ENCODE measurements at regions not wholly inside any gene's neighbourhood (a gene's known extent, or its start where the extent isn't known, plus 50 kb on each side); places are given as distances from the start of the nearest gene placed in this dataset.

DNA sequence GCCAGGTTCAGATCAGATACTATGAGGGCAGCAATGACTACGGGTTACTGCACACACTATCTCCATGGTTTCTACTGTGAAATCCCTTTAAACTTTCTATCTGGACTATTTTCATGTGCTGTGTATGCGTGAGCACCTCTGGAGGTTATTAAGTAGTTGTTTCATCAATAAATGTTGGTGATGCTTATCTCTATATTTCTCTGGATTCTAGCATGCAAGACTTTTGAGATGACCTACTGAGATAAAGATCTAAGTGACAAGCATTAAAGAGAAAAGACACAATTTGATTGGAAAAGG is 194.0 kb downstream of the NRIP1 start:
- H3K4me1 ChIP-seq (ENCODE audit: insufficient read depth, low read length), result no peaks in the 10 kb centered on the region
- no peak overlapping the region for H3K9ac ChIP-seq (ENCODE audit: extremely low read depth, insufficient read length, low read length)
- no peak overlapping the region for H4K5ac ChIP-seq (ENCODE audit: insufficient read length, low read depth, low read length)
- H4K8ac ChIP-seq (replicated peaks; ENCODE audit: insufficient read length, low read depth, low read length), result no peak overlapping the region
- DNase-seq, result no peak
- H3K23me2 ChIP-seq (ENCODE audit: insufficient read length, low read depth, low read length, poor library complexity, severe bottlenecking), result no peaks in the 10 kb centered on the region
- TF ChIP-seq, protein P1, sequence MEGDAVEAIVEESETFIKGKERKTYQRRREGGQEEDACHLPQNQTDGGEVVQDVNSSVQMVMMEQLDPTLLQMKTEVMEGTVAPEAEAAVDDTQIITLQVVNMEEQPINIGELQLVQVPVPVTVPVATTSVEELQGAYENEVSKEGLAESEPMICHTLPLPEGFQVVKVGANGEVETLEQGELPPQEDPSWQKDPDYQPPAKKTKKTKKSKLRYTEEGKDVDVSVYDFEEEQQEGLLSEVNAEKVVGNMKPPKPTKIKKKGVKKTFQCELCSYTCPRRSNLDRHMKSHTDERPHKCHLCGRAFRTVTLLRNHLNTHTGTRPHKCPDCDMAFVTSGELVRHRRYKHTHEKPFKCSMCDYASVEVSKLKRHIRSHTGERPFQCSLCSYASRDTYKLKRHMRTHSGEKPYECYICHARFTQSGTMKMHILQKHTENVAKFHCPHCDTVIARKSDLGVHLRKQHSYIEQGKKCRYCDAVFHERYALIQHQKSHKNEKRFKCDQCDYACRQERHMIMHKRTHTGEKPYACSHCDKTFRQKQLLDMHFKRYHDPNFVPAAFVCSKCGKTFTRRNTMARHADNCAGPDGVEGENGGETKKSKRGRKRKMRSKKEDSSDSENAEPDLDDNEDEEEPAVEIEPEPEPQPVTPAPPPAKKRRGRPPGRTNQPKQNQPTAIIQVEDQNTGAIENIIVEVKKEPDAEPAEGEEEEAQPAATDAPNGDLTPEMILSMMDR (conservative IDR thresholded peaks at IDR 0.05), result no peak
- Mint-ChIP-seq H3K27ac (no peak overlapping the region), H3K9me3 (no peaks in the 10 kb centered on the region), H3K36me3 (ENCODE audit: insufficient read depth in 1 of 3, low read depth in 3 of 3) (no peaks in the 10 kb centered on the region), H3K4me1 (peaks cover 11 to 17% of the 10 kb centered on the region in 2 experiments), H3K4me3 (no peak overlapping the region), H3K27me3 (ENCODE audit: low read depth) (peaks cover 1% of the 10 kb centered on the region; the same call in 1 of the 2 replicates)
- H3T11ph ChIP-seq (ENCODE audit: low read length), result no peak overlapping the region
- H2AK5ac ChIP-seq (ENCODE audit: insufficient read length, low read length), result no peak overlapping the region
- no peak overlapping the region for H3K23ac ChIP-seq (ENCODE audit: insufficient read length, low read depth, low read length)
- H2BK5ac ChIP-seq (ENCODE audit: insufficient read length, low read length), result no peak overlapping the region
- H3K18ac ChIP-seq (ENCODE audit: insufficient read length, low read depth, low read length), result no peak overlapping the region
- no peak overlapping the region for H4K91ac ChIP-seq (ENCODE audit: insufficient read length, low read depth, low read length)
- no peak overlapping the region for H3K4ac ChIP-seq (ENCODE audit: low read depth, low read length)
- H3K27ac ChIP-seq (ENCODE audit: insufficient read length, low read depth, low read length), result no peak overlapping the region
- no peaks in the 10 kb centered on the region for H3K79me2 ChIP-seq (ENCODE audit: insufficient read depth, low read length)
- no peak overlapping the region for H2AFZ ChIP-seq (ENCODE audit: low read length)
- H2BK20ac ChIP-seq (ENCODE audit: low read depth, low read length, poor library complexity, severe bottlenecking), result no peak overlapping the region
- H3K27me3 ChIP-seq (ENCODE audit: insufficient read depth, low read length), result no peaks in the 10 kb centered on the region
- no peaks in the 10 kb centered on the region for H4K20me1 ChIP-seq (ENCODE audit: control insufficient read depth, insufficient read depth, insufficient read length)
- H3K9me3 ChIP-seq (ENCODE audit: control insufficient read depth, low read depth, low read length), result no peaks in the 10 kb centered on the region
- H2BK12ac ChIP-seq (ENCODE audit: insufficient read length, low read depth, low read length), result no peak overlapping the region
- no CpG with 5 or more reads among the region's 2 CpGs for WGBS (ENCODE audit: extremely low coverage, insufficient read length, low lambda C conversion rate)
- no peak overlapping the region for H3K14ac ChIP-seq (ENCODE audit: insufficient read depth, low read length)
- H3K4me2 ChIP-seq (ENCODE audit: insufficient read depth, insufficient read length, low read length), result no peak overlapping the region
- no peak overlapping the region for H2BK120ac ChIP-seq (ENCODE audit: low read depth, low read length, poor library complexity, severe bottlenecking)
- H3K56ac ChIP-seq (ENCODE audit: insufficient read length, low read depth, low read length), result no peak overlapping the region
- no peaks in the 10 kb centered on the region for H3K79me1 ChIP-seq (ENCODE audit: insufficient read depth, low read depth, low read length, poor library complexity, severe bottlenecking)
- H2BK15ac ChIP-seq (ENCODE audit: low read depth, low read length), result no peak overlapping the region

All from H9 (cell line).